Large intestine (tissue), 3 donors: ENCODE measurements at regions not wholly inside any gene's neighbourhood (a gene's known extent, or its start where the extent isn't known, plus 50 kb on each side); places are given as distances from the start of the nearest gene placed in this dataset.

Experiments used
- DNase-seq, 2 donors: peaks; one replicate each; pipeline versions ENCODE4 v3.0.0 to v3.0.0-alpha.2; 2013
- H3K27ac ChIP-seq: one replicate; pipeline ENCODE4 v1.5.1; 2013; ENCODE audit warnings: low read length
- H3K27me3 ChIP-seq: 2 replicates; pipeline ENCODE4 v1.6.1; 2013; ENCODE audit warnings: low read length; ENCODE audit not compliant: control insufficient read depth, insufficient read depth
- H3K36me3 ChIP-seq: 2 replicates; pipeline ENCODE4 v1.6.1; 2013; ENCODE audit warnings: low read length; ENCODE audit not compliant: control insufficient read depth, insufficient read depth
- H3K4me1 ChIP-seq: one replicate; pipeline ENCODE4 v1.6.1; 2013; ENCODE audit warnings: low read length; ENCODE audit not compliant: control insufficient read depth, insufficient read depth
- H3K4me3 ChIP-seq: one replicate; pipeline ENCODE4 v1.5.1; 2013; ENCODE audit warnings: low read length
- H3K9me3 ChIP-seq: one replicate; pipeline ENCODE4 v1.6.1; 2013; ENCODE audit warnings: mild to moderate bottlenecking, low read depth, low read length, moderate library complexity; ENCODE audit not compliant: control insufficient read depth
- WGBS: methylation state at CpG from one replicate; pipeline ENCODE4 v1.1.5; 2013; ENCODE audit warnings: low lambda C conversion rate; ENCODE audit not compliant: insufficient coverage; 5-methylcytosine and 5-hydroxymethylcytosine counted together

DNA sequence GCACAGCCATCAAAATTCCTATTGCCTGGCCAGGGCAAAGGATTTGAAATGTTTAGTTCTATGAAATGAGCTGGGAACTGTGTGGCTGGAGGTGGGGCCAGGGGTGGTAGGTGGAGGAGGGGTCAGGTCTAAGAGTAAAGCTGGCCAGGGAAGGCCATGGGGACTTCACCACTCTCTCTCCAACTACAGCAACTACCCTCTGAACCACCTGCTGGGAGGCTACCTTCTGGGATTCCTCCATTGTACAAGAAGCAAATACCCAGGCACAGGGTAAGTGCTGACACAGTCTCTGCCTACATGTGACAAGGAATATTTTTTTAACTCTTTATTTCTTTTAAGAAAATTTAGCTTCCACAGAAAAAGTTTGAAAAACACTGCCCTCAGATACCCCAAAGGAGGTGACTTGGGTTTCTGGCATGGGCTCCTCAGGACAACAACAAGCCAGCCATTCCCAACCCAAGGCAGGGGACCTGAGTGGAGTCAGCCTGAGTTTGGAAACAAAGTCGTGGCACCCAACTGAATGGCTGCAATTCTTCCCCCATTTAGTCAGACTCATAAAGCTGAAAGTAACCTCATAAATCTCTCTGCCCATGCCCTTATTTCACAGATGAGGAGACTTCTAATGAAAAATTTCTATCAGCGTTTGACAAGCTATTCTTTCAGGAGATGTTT, 593.8 kb upstream of the DIPK2B start:
- no peaks in the 10 kb centered on the region for H3K27me3 ChIP-seq

DNA sequence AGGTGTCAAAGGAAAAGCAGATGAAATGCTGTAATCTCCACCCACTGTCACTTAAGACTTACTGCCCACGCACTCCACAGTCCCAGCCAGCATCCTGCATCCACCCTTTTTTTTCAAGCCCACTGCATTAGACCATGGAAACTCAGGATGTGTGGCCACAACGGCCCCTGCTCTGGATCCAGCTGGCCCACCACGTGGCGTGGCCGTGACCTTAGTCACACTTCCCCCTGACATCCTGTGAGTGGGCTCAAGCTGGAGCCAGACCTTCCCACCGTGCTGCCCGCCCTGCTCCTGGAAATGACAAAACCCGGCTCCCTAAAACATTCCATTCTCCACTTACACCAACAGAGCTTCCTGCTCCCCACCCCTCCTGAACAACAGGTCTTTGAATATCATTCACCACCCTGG, 588.3 kb upstream of the DIPK2B start:
- WGBS: no CpG with 5 or more reads among the region's 8 CpGs

More for the DNA sequence above, 593.8 kb upstream of the DIPK2B start:
- Histone ChIP-seq H3K27ac (no peak overlapping the region), H3K9me3 (no peaks in the 10 kb centered on the region), H3K4me3 (no peak overlapping the region), H3K4me1 (no peaks in the 10 kb centered on the region), H3K36me3 (no peaks in the 10 kb centered on the region)
- DNase-seq: no peak
- no CpG with 5 or more reads among the region's 2 CpGs for WGBS

DNA sequence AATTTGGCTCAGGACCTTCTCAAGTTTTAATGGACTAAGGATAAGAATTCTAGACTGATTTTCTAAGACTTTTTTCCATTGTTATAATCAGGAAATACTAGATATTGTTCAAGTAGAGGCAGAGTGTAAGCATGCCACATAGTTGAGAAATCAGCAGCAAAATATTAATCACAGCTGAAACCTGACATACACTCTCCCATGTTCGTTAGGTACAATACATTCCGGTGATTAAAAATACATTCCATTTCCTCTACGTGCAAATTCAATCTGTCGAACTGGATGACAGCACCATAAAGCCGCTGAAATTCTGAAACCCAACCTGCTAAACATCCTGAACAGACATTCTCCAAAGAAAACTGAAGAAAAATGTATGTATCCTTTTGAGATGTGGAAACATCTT, 587.6 kb upstream of the DIPK2B start:
- H3K27me3 ChIP-seq: no peaks in the 10 kb centered on the region
- no CpG with 5 or more reads among the region's 5 CpGs for WGBS

More for the DNA sequence above, 588.3 kb upstream of the DIPK2B start:
- Histone ChIP-seq H3K27me3 (no peaks in the 10 kb centered on the region), H3K36me3 (no peaks in the 10 kb centered on the region), H3K27ac (no peak overlapping the region), H3K4me1 (no peaks in the 10 kb centered on the region), H3K4me3 (no peak overlapping the region), H3K9me3 (no peaks in the 10 kb centered on the region)
- DNase-seq: no peak

DNA sequence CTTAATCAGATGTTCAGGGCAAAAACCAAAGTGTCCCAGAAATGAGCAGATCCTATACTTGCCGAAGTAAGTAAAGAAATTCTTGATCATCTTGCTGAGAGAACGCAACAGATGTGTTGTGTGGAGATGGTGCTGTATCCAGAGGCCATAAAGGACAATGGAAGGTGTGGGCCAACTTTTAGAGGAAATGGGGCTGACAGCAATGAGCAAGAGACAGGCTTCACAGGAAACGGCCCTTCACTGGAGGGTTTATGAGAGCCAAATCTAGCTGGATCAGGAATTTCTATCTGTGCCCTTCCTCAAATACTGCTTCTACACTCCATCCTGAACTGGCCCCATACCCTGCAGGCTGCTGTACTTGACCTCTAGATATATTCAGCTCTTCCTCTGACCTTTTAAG, 583.9 kb upstream of the DIPK2B start:
- WGBS: no CpG with 5 or more reads among the region's 3 CpGs
- Histone ChIP-seq H3K9me3 (no peaks in the 10 kb centered on the region), H3K27me3 (no peaks in the 10 kb centered on the region), H3K4me1 (no peaks in the 10 kb centered on the region), H3K27ac (no peak overlapping the region), H3K4me3 (no peak overlapping the region), H3K36me3 (no peaks in the 10 kb centered on the region)
- no peak for DNase-seq

More for the DNA sequence above, 587.6 kb upstream of the DIPK2B start:
- DNase-seq: no peak
- H3K9me3 ChIP-seq: no peaks in the 10 kb centered on the region
- no peaks in the 10 kb centered on the region for H3K4me1 ChIP-seq
- no peaks in the 10 kb centered on the region for H3K36me3 ChIP-seq
- H3K4me3 ChIP-seq: no peak overlapping the region
- H3K27ac ChIP-seq: no peak overlapping the region

DNA sequence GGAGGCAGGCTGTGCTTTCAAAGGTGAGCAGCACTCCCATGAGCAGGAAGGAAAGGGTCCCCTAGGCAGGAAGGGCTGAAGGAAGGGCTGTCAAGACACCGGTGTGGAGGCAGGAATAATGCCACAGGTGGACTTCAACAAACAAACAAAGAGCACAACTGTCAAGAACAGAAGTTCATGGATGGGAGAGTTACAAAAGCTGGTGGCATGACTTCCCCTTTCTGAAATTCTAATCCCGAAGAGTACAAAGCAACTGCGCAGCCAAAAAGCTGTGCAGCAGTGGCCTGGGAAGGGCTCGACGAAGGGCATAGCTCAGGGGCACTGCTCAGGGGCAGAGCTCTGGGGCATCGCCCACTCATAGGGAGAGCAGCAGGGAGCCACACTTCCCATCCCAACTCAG, 582.3 kb upstream of the DIPK2B start:
- Histone ChIP-seq H3K9me3 (no peaks in the 10 kb centered on the region), H3K27me3 (no peaks in the 10 kb centered on the region)
- no CpG with 5 or more reads among the region's 6 CpGs for WGBS

DNA sequence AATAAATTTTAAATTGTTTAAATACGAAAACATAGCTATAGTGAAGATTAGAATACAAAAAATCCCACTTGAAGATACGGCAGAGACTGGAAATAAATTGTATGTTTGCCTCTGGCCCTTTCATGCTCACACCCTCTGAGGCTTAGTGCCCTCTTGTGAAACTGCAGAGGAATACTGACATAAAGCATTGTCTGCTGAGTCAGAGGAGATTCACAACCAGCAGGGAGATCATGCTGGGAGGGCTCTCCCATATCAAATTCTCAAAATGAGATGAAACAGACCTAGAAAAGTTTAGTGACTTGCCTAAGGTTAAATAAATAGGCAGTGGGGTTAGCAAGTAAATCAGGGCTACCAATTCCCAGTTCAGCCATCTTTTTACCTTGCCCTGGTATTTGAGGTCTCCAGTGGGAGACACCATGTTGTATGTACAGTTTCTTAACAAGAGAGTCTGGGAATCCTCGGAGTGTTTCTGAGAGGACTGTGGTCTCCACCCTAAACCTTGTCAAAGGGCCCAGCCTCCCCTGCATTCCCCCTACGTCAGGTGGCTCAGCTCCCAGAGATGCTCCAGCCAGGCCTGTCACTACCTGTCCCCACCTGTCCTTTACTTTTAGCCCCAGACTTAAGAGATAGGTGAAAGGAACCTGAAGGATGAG, 581.4 kb upstream of the DIPK2B start:
- no peak for DNase-seq
- H3K27ac ChIP-seq: no peak overlapping the region

More for the DNA sequence above, 582.3 kb upstream of the DIPK2B start:
- H3K27ac ChIP-seq: no peak overlapping the region
- no peak for DNase-seq
- no peak overlapping the region for H3K4me3 ChIP-seq
- no peaks in the 10 kb centered on the region for H3K4me1 ChIP-seq
- no peaks in the 10 kb centered on the region for H3K36me3 ChIP-seq

DNA sequence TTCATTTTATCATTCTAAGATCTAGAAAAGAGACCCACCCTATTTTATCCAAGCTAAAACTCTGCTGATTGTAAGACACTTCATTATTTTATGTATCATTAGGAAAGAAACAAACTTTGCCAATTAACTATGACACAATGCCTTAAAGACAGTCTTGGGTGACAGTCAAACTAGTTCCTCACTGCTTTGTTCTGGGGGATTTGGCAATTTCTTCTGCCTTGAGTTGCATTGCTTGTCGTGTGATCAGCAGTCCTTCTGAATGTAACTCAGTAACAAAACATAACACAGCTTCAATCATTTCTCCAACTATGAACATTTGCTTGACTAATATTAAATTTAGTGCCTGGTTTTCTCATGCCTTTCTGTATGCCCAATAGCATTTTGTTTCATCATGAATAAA, 577.9 kb upstream of the DIPK2B start:
- H3K36me3 ChIP-seq: no peaks in the 10 kb centered on the region
- H3K4me1 ChIP-seq: no peaks in the 10 kb centered on the region
- no CpG with 5 or more reads among the region's 1 CpG for WGBS
- no peaks in the 10 kb centered on the region for H3K27me3 ChIP-seq
- DNase-seq: no peak
- no peak overlapping the region for H3K4me3 ChIP-seq
- no peaks in the 10 kb centered on the region for H3K9me3 ChIP-seq
- no peak overlapping the region for H3K27ac ChIP-seq

More for the DNA sequence above, 581.4 kb upstream of the DIPK2B start:
- Histone ChIP-seq H3K4me1 (no peaks in the 10 kb centered on the region), H3K4me3 (no peak overlapping the region), H3K27me3 (no peaks in the 10 kb centered on the region), H3K36me3 (no peaks in the 10 kb centered on the region), H3K9me3 (no peaks in the 10 kb centered on the region)
- WGBS: no CpG with 5 or more reads among the region's 4 CpGs

DNA sequence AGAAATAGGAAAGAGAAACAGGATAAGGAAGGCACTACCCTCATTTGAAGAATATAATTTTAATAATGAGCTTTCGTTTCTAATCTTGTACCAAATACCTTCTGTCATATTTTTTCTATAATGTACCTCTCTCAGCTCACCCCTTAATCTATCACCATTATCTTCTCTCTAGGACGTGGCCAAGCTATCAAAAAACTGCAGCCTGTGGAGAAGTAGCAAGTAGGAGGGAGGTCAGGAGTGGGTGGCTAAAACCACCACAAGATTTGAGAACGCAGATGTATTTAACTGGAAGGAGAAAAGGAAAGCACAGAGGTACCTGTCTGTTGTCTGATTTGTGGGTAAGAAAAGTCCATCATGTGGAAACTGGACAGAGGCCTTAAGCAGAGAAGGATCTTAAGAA, 576.7 kb upstream of the DIPK2B start:
- Histone ChIP-seq H3K36me3 (no peaks in the 10 kb centered on the region), H3K4me1 (peaks cover 3% of the 10 kb centered on the region), H3K9me3 (no peaks in the 10 kb centered on the region), H3K4me3 (no peak overlapping the region), H3K27me3 (no peaks in the 10 kb centered on the region), H3K27ac (no peak overlapping the region)
- DNase-seq: no peak
- no CpG with 5 or more reads among the region's 3 CpGs for WGBS

DNA sequence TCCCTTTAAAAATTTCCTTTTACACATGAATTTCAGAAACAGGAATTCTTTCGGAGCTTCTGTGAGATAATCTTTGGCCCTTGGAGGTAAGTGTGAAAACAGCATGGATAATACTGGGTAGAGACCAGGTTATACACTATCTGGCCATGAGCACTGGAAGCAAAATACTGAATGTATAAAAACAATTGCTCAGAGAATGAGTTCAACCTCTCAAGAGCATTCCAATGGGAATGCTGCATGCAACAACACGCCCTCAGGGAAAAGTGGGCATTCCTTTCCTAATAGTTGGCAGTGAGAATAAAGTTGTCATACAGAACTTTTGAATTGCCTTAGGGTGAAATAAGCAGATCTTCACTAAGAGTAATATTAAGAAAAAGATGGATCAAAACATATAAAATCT, 574.8 kb upstream of the DIPK2B start:
- no peaks in the 10 kb centered on the region for H3K9me3 ChIP-seq
- no peak overlapping the region for H3K27ac ChIP-seq
- no peak overlapping the region for H3K4me3 ChIP-seq
- WGBS: no CpG with 5 or more reads among the region's 2 CpGs
- no peaks in the 10 kb centered on the region for H3K36me3 ChIP-seq
- H3K4me1 ChIP-seq: peaks cover 8% of the 10 kb centered on the region
- no peaks in the 10 kb centered on the region for H3K27me3 ChIP-seq
- DNase-seq: no peak

DNA sequence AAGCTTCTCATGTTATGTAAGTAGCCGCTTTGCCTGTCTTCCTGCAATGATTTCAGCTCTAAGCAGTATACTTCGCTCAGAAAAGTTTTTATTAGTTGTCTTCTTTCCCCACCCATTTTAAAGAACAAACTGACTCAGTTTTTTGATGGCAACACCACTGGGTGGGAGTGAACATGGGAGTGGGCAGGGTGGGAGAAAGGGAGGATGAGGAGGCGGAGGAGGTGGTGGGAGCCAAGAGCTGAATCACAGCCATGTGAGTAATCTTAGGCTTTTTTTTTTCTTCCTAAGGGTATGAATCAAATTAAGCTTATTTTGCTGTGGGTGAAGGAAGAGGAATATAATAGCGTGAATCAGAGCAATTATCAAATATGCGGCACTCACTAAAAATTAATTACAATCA, 574.3 kb upstream of the DIPK2B start:
- Histone ChIP-seq H3K27me3 (no peaks in the 10 kb centered on the region), H3K36me3 (no peaks in the 10 kb centered on the region), H3K4me3 (no peak overlapping the region), H3K27ac (no peak overlapping the region), H3K4me1 (peaks cover 8% of the 10 kb centered on the region), H3K9me3 (no peaks in the 10 kb centered on the region)
- no CpG with 5 or more reads among the region's 5 CpGs for WGBS
- no peak for DNase-seq

DNA sequence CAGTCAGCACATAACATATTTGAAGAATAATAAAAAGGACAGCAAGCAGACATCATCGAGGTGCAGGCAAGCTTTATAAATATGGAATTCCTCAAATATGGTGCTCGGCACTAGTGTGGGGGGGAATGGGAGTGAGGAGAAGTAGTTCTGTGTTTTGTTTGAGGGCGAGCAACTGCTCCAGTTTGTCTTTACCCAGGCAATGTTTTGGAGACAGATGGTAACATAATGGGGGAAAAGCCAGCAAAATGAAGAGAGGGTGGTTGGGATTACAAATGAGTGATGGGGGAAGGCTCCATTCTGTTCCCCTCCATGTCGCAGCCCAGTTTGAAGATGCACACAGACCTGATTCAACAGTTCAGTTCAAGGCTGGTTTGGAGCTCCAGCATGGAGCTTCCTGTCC, 572.9 kb upstream of the DIPK2B start:
- Histone ChIP-seq H3K9me3 (no peaks in the 10 kb centered on the region), H3K27ac (no peak overlapping the region), H3K27me3 (no peaks in the 10 kb centered on the region), H3K36me3 (no peaks in the 10 kb centered on the region), H3K4me3 (no peak overlapping the region), H3K4me1 (peaks cover 8% of the 10 kb centered on the region)
- WGBS: no CpG with 5 or more reads among the region's 4 CpGs
- DNase-seq: no peak
